ENCODE measurements at regions not wholly inside any gene's neighbourhood (a gene's known extent, or its start where the extent isn't known, plus 50 kb on each side); places are given as distances from the start of the nearest gene placed in this dataset.

DNA sequence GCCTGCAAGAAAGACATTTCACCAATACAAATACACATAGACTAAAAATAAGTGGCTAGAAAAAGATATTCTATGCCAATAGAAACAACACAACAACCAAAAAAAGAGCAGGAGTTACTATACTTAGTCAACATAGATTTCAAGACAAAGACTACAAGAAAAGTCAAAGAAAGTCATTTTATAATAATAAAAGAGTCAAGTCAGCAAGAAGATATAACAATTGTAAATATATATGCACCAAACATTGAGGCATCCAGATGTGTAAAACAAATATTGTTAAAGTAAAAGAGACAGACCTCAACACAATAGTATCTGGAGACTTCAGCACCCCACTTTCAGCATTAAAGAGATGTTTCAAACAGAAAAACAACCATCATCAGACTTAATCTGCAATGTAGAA, 104.6 kb downstream of the AMY1C start:
- no peak for TF ChIP-seq CTCF (IDR thresholded peaks at IDR 0.05; ENCODE audit: insufficient read depth in 1 of 2, low read depth in 1 of 2, low read length in 1 of 2, severe bottlenecking in 1 of 2, unreplicated experiment in 1 of 2)
- no peak overlapping the region for H3K27ac Mint-ChIP-seq (ENCODE audit: unreplicated experiment)

DNA sequence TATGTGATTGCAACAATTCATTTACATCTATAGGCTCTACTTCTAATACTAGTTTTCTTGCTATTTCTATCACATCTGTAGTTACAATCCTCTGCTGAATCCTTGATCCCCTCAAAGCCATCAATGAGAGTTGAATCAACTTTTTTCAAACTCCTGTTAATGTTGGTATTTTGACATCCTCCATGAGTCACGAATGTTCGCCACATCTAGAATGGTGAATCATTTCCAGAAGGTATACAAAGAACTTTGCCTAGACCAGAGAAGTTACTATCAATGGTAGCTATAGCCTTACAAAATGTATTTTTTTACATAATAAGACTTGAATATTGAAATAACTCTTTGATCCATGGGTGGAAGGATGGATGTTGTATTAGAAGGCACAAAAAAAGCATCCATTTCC, 110.0 kb downstream of the AMY1C start:
- H3K27me3 ChIP-seq (replicated peaks; ENCODE audit: control insufficient read depth, insufficient read depth, low read length) = no peaks in the 10 kb centered on the region
- H3K4me1 Mint-ChIP-seq (ENCODE audit: low read depth, unreplicated experiment) = no peaks in the 10 kb centered on the region
- no peak overlapping the region for H3K27ac Mint-ChIP-seq (ENCODE audit: unreplicated experiment)
- TF ChIP-seq CTCF (IDR thresholded peaks at IDR 0.05; ENCODE audit: insufficient read depth in 1 of 2, low read depth in 1 of 2, low read length in 1 of 2, severe bottlenecking in 1 of 2, unreplicated experiment in 1 of 2) = no peak
- BruUV-seq (replicated peaks) = no TSS peak
- ChIA-PET CTCF (no interaction called here), POLR2A (no interaction called here)
- H3K36me3 ChIP-seq (ENCODE audit: control insufficient read depth, insufficient read depth, low read length) = no peaks in the 10 kb centered on the region
- H3K9me3 ChIP-seq = no peaks in the 10 kb centered on the region
- no peak for DNase-seq
- intact Hi-C loops (cut with micrococcal nuclease; ENCODE audit: unreplicated experiment) = no loop called here
- no peaks in the 10 kb centered on the region for H3K36me3 Mint-ChIP-seq (ENCODE audit: insufficient read depth, unreplicated experiment)
- H3K4me3 Mint-ChIP-seq (ENCODE audit: unreplicated experiment) = no peak overlapping the region
- no peaks in the 10 kb centered on the region for H3K9me3 Mint-ChIP-seq (ENCODE audit: unreplicated experiment)
- no peaks in the 10 kb centered on the region for H3K4me1 ChIP-seq
- no peaks in the 10 kb centered on the region for H3K27me3 Mint-ChIP-seq (ENCODE audit: insufficient read depth, unreplicated experiment)
- H3K4me3 ChIP-seq (ENCODE audit: low read depth, low read length) = no peak overlapping the region

More for the DNA sequence above, 104.6 kb downstream of the AMY1C start:
- BruUV-seq (replicated peaks) = no TSS peak
- Histone ChIP-seq H3K36me3 (ENCODE audit: control insufficient read depth, insufficient read depth, low read length) (no peaks in the 10 kb centered on the region), H3K9me3 (no peaks in the 10 kb centered on the region), H3K27me3 (replicated peaks; ENCODE audit: control insufficient read depth, insufficient read depth, low read length) (no peaks in the 10 kb centered on the region), H3K4me1 (no peaks in the 10 kb centered on the region), H3K4me3 (ENCODE audit: low read depth, low read length) (no peak overlapping the region)
- Mint-ChIP-seq H3K4me3 (ENCODE audit: unreplicated experiment) (no peak overlapping the region), H3K4me1 (ENCODE audit: low read depth, unreplicated experiment) (no peaks in the 10 kb centered on the region), H3K36me3 (ENCODE audit: insufficient read depth, unreplicated experiment) (no peaks in the 10 kb centered on the region), H3K9me3 (ENCODE audit: unreplicated experiment) (no peaks in the 10 kb centered on the region), H3K27me3 (ENCODE audit: insufficient read depth, unreplicated experiment) (no peaks in the 10 kb centered on the region)
- POLR2A ChIA-PET = no interaction called here
- intact Hi-C loops (cut with micrococcal nuclease; ENCODE audit: unreplicated experiment) = no loop called here
- DNase-seq = no peak
- CTCF ChIA-PET = no interaction called here

- Histone ChIP-seq H3K4me1 (no peaks in the 10 kb centered on the region), H3K27me3 (replicated peaks; ENCODE audit: control insufficient read depth, insufficient read depth, low read length) (no peaks in the 10 kb centered on the region), H3K36me3 (ENCODE audit: control insufficient read depth, insufficient read depth, low read length) (no peaks in the 10 kb centered on the region), H3K4me3 (ENCODE audit: low read depth, low read length) (no peak overlapping the region), H3K9me3 (no peaks in the 10 kb centered on the region)
- intact Hi-C loops (cut with micrococcal nuclease; ENCODE audit: unreplicated experiment) = no loop called here
- Mint-ChIP-seq H3K27me3 (ENCODE audit: insufficient read depth, unreplicated experiment) (no peaks in the 10 kb centered on the region), H3K4me1 (ENCODE audit: low read depth, unreplicated experiment) (no peaks in the 10 kb centered on the region), H3K9me3 (ENCODE audit: unreplicated experiment) (no peaks in the 10 kb centered on the region), H3K36me3 (ENCODE audit: insufficient read depth, unreplicated experiment) (no peaks in the 10 kb centered on the region), H3K4me3 (ENCODE audit: unreplicated experiment) (no peak overlapping the region), H3K27ac (ENCODE audit: unreplicated experiment) (no peak overlapping the region)
- no TSS peak for BruUV-seq (replicated peaks)
- ChIA-PET POLR2A (no interaction called here), CTCF (no interaction called here)
- no peak for DNase-seq
- TF ChIP-seq CTCF (IDR thresholded peaks at IDR 0.05; ENCODE audit: insufficient read depth in 1 of 2, low read depth in 1 of 2, low read length in 1 of 2, severe bottlenecking in 1 of 2, unreplicated experiment in 1 of 2) = no peak
Observed at GRCh38 chr1:103898576-103899345, 149.1 kb downstream of the AMY1C start.
